ENCODE measurements at regions not wholly inside any gene's neighbourhood (a gene's known extent, or its start where the extent isn't known, plus 50 kb on each side); places are given as distances from the start of the nearest gene placed in this dataset.

DNA sequence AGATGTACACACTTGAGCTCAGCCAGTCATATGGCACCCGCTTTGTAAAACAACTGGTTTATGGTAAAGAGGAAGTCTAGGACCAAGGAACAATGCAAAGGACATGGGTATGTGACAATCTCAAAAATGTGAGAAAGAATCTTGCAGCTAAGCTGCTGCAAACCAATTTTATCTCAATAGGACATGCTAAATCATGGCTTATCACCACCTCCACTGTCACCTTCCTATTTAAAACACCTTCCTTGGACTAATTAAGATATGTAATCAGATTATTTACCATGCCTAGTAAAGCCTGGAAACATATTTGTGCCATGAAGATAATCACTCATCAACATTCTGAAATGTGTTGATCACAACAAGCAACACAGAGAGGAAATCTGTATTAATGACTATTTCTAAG is 622.7 kb downstream of the CDH11 start:
- TF ChIP-seq, protein P1, sequence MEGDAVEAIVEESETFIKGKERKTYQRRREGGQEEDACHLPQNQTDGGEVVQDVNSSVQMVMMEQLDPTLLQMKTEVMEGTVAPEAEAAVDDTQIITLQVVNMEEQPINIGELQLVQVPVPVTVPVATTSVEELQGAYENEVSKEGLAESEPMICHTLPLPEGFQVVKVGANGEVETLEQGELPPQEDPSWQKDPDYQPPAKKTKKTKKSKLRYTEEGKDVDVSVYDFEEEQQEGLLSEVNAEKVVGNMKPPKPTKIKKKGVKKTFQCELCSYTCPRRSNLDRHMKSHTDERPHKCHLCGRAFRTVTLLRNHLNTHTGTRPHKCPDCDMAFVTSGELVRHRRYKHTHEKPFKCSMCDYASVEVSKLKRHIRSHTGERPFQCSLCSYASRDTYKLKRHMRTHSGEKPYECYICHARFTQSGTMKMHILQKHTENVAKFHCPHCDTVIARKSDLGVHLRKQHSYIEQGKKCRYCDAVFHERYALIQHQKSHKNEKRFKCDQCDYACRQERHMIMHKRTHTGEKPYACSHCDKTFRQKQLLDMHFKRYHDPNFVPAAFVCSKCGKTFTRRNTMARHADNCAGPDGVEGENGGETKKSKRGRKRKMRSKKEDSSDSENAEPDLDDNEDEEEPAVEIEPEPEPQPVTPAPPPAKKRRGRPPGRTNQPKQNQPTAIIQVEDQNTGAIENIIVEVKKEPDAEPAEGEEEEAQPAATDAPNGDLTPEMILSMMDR (IDR thresholded peaks at IDR 0.05) = no peak
- no peak for TF ChIP-seq POLR2A (IDR thresholded peaks at IDR 0.05)

Data from thyroid gland (tissue), 4 donors.